Spleen (tissue), 7 donors: ENCODE measurements at regions not wholly inside any gene's neighbourhood (a gene's known extent, or its start where the extent isn't known, plus 50 kb on each side); places are given as distances from the start of the nearest gene placed in this dataset.

ENCODE experiments used
- CTCF ChIP-seq, 11 experiments: fragments of 200-600 bp in 7 of 11; fragments of 450-650 bp in 4 of 11; sonication (generic) in 4 of 11; IDR thresholded peaks in 8 of 11; conservative IDR thresholded peaks in 3 of 11; 1 replicate in 7 of 11; 2 replicates in 4 of 11; pipeline versions ENCODE4 v1.4.0 to v1.8.0; 2016 to 2021; ENCODE audit warnings: antibody characterized with exemption in 11 of 11, inconsistent platforms in 4 of 11, mild to moderate bottlenecking in 1 of 11
- POLR2A ChIP-seq, 3 donors: fragments of 450-650 bp; IDR thresholded peaks; one replicate each; pipeline ENCODE4 v1.5.1; 2017; ENCODE audit warnings: antibody characterized with exemption in 3 of 3, mild to moderate bottlenecking in 1 of 3
- donor health status: DM: no; HTN: no; CAD: no; lungs with moderate emphysema.
- donor health status: DM: no; HTN: no; CAD: no.
- donor health status: DM: no; HTN: no; CAD: no.

- TF ChIP-seq POLR2A (IDR thresholded peaks at IDR 0.05) (no peak), CTCF (IDR thresholded peaks at IDR 0.05 in 8 of 11, conservative IDR thresholded peaks at IDR 0.05 in 3 of 11) (no peak)
These were observed 943.8 kb downstream of the TYW1 start for GRCh38 chr7:67940400-67940799.
